ACC112 (cell line): ENCODE measurements at regions not wholly inside any gene's neighbourhood (a gene's known extent, or its start where the extent isn't known, plus 50 kb on each side); places are given as distances from the start of the nearest gene placed in this dataset.
"Not testable (repeated sequence)": the region's sequence is repeated elsewhere in the genome, so short reads cannot be mapped to it uniquely, and the experiment has no call there.

ENCODE experiments used
- H2AFZ ChIP-seq: fragments of 200-600 bp; sonication (generic); one replicate; pipeline ENCODE4 v1.6.0; 2017; ENCODE audit warnings: antibody characterized with exemption, low read length; ENCODE audit not compliant: unreplicated experiment
- H3K27ac ChIP-seq: fragments of 200-600 bp; sonication (generic); 2 replicates; pipeline ENCODE4 v1.5.1; 2014; ENCODE audit warnings: low read depth, mild to moderate bottlenecking, antibody characterized with exemption, low read length, moderate library complexity
- H3K27me3 ChIP-seq: fragments of 200-600 bp; sonication (generic); 2 replicates; pipeline ENCODE4 v1.6.1; 2014; ENCODE audit warnings: mild to moderate bottlenecking, antibody characterized with exemption, low read length, moderate library complexity, mixed read lengths; ENCODE audit not compliant: insufficient read depth
- H3K36me3 ChIP-seq: fragments of 200-600 bp; sonication (generic); 2 replicates; pipeline ENCODE4 v1.6.1; 2016; ENCODE audit warnings: mild to moderate bottlenecking, antibody characterized with exemption, low read length, moderate library complexity, mixed read lengths; ENCODE audit not compliant: insufficient read depth
- H3K4me1 ChIP-seq: fragments of 200-600 bp; sonication (generic); one replicate; pipeline ENCODE4 v1.6.1; 2016; ENCODE audit warnings: low read length, mixed read lengths; ENCODE audit not compliant: insufficient read depth, unreplicated experiment, control insufficient read depth
- H3K4me3 ChIP-seq: fragments of 200-600 bp; sonication (generic); 2 replicates; pipeline ENCODE4 v1.5.1; 2014; ENCODE audit warnings: mild to moderate bottlenecking, low read depth, low read length
- H3K79me2 ChIP-seq: fragments of 200-600 bp; sonication (generic); one replicate; pipeline ENCODE4 v1.6.0; 2016; ENCODE audit warnings: low read length; ENCODE audit not compliant: control insufficient read depth, unreplicated experiment, insufficient read depth

GRCh38 chr4:142897518-142897917 lies 51.4 kb upstream of the INPP4B start:
- H3K27me3 ChIP-seq, H3K4me1 ChIP-seq, H3K79me2 ChIP-seq, H3K36me3 ChIP-seq, H2AFZ ChIP-seq, H3K4me3 ChIP-seq, H3K27ac ChIP-seq: not testable (repeated sequence)

DNA sequence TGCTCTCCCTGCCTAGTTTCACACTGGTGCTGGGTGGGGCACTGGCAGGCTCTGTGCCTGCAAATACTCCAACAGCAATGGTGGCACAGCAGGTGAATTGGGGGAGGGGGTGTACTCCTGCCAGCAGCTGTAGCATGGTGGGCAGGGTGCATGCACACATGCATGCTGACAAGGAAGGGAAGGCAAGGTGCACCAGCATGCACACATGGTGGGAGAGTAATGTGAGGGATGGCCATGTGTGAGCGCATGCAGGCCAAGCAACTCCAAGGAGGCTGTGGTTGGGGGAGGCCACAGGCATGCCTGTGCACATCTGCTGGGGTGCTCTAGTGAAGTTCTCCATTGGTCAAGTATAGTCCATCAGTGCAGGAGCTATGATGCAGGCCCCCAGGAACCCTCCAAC lies 54.5 kb upstream of the INPP4B start:
- Histone ChIP-seq H3K4me1 (no peaks in the 10 kb centered on the region), H3K27ac (no peak overlapping the region), H3K4me3 (no peak overlapping the region), H2AFZ (no peak overlapping the region), H3K36me3 (no peaks in the 10 kb centered on the region), H3K79me2 (no peaks in the 10 kb centered on the region), H3K27me3 (peaks cover 4% of the 10 kb centered on the region; the same call in 1 of the 2 replicates)

- Histone ChIP-seq H3K27me3 (peaks cover 4% of the 10 kb centered on the region; the same call in 1 of the 2 replicates), H3K4me3 (no peak overlapping the region), H3K79me2 (no peaks in the 10 kb centered on the region), H3K27ac (no peak overlapping the region), H3K4me1 (no peaks in the 10 kb centered on the region), H2AFZ (no peak overlapping the region), H3K36me3 (no peaks in the 10 kb centered on the region)
These were observed 55.1 kb upstream of the INPP4B start for GRCh38 chr4:142901166-142901662.

DNA sequence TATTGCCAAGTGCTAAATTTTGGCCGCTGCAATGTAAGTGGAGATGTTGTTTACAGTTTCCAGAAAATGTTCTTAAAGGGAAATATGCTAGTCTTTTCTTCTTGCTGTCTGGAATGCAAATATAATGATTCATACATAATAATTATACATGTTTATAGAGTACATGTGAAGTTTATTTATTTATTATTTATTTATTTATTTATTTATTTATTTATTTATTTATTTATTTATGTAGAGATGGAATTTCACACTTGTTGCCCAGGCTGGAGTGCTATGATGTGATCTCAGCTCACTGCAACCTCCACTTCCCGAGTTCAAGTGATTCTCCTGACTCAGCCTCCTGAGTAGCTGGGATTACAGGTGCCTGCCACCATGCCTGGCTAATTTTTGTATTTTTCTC lies 57.5 kb upstream of the INPP4B start:
- not testable (repeated sequence) for H3K36me3 ChIP-seq, H3K4me1 ChIP-seq, H3K27ac ChIP-seq, H3K79me2 ChIP-seq, H2AFZ ChIP-seq, H3K27me3 ChIP-seq, H3K4me3 ChIP-seq

GRCh38 chr4:142909908-142910307 lies 63.8 kb upstream of the INPP4B start:
- Histone ChIP-seq H3K27ac (no peak overlapping the region), H2AFZ (no peak overlapping the region), H3K79me2 (no peaks in the 10 kb centered on the region), H3K27me3 (peaks cover 4% of the 10 kb centered on the region; the same call in 1 of the 2 replicates), H3K4me3 (no peak overlapping the region), H3K36me3 (no peaks in the 10 kb centered on the region), H3K4me1 (no peaks in the 10 kb centered on the region)

DNA sequence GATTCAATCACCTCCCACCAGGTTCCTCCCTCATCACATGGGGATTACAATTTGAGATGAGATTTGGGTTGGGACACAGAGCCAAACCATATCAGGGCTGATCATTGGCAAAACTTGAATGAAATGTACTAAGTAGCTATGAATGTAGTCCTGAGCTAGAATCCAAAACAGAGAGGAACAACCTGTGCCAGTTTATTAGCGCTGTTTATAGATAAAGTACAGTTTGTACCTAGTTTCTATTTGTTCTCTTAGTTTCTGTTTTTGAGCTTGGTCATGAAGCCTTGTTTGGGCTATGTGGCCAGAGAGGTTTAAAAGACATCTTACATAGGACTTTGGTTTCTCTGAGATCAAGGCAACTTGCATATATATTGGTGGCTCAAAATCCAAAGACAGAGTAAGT lies 66.9 kb upstream of the INPP4B start:
- Histone ChIP-seq H3K27me3 (peaks cover 4% of the 10 kb centered on the region; the same call in 1 of the 2 replicates), H3K79me2 (no peaks in the 10 kb centered on the region), H3K27ac (no peak overlapping the region), H3K36me3 (no peaks in the 10 kb centered on the region), H3K4me3 (no peak overlapping the region), H3K4me1 (no peaks in the 10 kb centered on the region), H2AFZ (no peak overlapping the region)

- no peaks in the 10 kb centered on the region for H3K79me2 ChIP-seq
- no peaks in the 10 kb centered on the region for H3K4me1 ChIP-seq
- H3K27me3 ChIP-seq, result 0 out of 2 replicates have a peak, but pooled peaks cover 4% of the 10 kb centered on the region
- no peak overlapping the region for H2AFZ ChIP-seq
- no peak overlapping the region for H3K27ac ChIP-seq
- H3K4me3 ChIP-seq, result no peak overlapping the region
- no peaks in the 10 kb centered on the region for H3K36me3 ChIP-seq
These were observed 67.4 kb upstream of the INPP4B start for GRCh38 chr4:142913461-142914030.

GRCh38 chr4:142917678-142918077 lies 71.6 kb upstream of the INPP4B start:
- no peaks in the 10 kb centered on the region for H3K79me2 ChIP-seq
- 0 out of 2 replicates have a peak, but pooled peaks cover 3% of the 10 kb centered on the region for H3K27me3 ChIP-seq
- H3K27ac ChIP-seq, result no peak overlapping the region

GRCh38 chr4:142922720-142923119 lies 76.6 kb upstream of the INPP4B start:
- Histone ChIP-seq H3K27ac (no peak overlapping the region), H3K4me1 (no peaks in the 10 kb centered on the region), H3K4me3 (no peak overlapping the region), H3K79me2 (no peaks in the 10 kb centered on the region), H3K36me3 (no peaks in the 10 kb centered on the region), H3K27me3 (0 out of 2 replicates have a peak, but pooled peaks cover 3% of the 10 kb centered on the region), H2AFZ (no peak overlapping the region)

More at GRCh38 chr4:142917678-142918077, 71.6 kb upstream of the INPP4B start:
- H3K4me3 ChIP-seq, result no peak overlapping the region
- H3K36me3 ChIP-seq, result no peaks in the 10 kb centered on the region
- no peaks in the 10 kb centered on the region for H3K4me1 ChIP-seq
- H2AFZ ChIP-seq, result no peak overlapping the region

- no peaks in the 10 kb centered on the region for H3K79me2 ChIP-seq
- no peaks in the 10 kb centered on the region for H3K4me1 ChIP-seq
- no peaks in the 10 kb centered on the region for H3K36me3 ChIP-seq
- no peak overlapping the region for H2AFZ ChIP-seq
- peaks cover 3% of the 10 kb centered on the region; the same call in 1 of the 2 replicates for H3K27me3 ChIP-seq
- H3K27ac ChIP-seq, result no peak overlapping the region
- no peak overlapping the region for H3K4me3 ChIP-seq
These were observed 77.5 kb upstream of the INPP4B start for GRCh38 chr4:142923619-142924018.

DNA sequence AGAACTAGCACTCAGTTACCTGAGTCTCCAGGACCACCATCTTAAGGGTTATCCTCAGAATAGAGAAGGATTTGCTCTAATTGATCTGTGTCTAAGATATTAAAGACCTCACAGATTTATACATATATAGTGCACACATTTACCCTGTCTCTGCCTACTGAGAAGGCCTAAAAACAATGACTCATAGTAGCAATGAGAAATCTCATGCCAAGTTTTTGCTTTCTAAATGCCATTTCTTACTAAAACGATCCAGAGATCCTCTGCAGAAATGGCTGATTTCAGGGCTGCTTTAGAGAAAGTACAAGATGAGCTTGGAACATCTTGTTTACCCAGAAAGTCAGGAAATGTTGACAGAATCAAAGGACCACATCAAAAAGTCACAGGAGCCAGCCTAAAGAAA lies 79.1 kb upstream of the INPP4B start:
- Histone ChIP-seq H3K27ac (no peak overlapping the region), H3K36me3 (no peaks in the 10 kb centered on the region), H2AFZ (peak overlapping the region; percentile 27), H3K4me3 (no peak overlapping the region), H3K79me2 (no peaks in the 10 kb centered on the region), H3K27me3 (peaks cover 3% of the 10 kb centered on the region; the same call in 1 of the 2 replicates), H3K4me1 (no peaks in the 10 kb centered on the region)
